Activated T-helper 1 cell treated with anti-CD3 and anti-CD28 coated beads, Interleukin-2, amount 50 U/mL, for 16 hours (primary cell): ENCODE measurements at regions not wholly inside any gene's neighbourhood (a gene's known extent, or its start where the extent isn't known, plus 50 kb on each side); places are given as distances from the start of the nearest gene placed in this dataset.

Experiments
- DNase-seq, 2 donors: peaks; one replicate each; pipeline ENCODE4 v3.0.0-alpha.2; 2020; ENCODE audit warnings: low read depth in 1 of 2, low spot score in 1 of 2

- no peak for DNase-seq
Measured at GRCh38 chr18:61729322-61729721, 163.5 kb downstream of the RNF152 start.

DNA sequence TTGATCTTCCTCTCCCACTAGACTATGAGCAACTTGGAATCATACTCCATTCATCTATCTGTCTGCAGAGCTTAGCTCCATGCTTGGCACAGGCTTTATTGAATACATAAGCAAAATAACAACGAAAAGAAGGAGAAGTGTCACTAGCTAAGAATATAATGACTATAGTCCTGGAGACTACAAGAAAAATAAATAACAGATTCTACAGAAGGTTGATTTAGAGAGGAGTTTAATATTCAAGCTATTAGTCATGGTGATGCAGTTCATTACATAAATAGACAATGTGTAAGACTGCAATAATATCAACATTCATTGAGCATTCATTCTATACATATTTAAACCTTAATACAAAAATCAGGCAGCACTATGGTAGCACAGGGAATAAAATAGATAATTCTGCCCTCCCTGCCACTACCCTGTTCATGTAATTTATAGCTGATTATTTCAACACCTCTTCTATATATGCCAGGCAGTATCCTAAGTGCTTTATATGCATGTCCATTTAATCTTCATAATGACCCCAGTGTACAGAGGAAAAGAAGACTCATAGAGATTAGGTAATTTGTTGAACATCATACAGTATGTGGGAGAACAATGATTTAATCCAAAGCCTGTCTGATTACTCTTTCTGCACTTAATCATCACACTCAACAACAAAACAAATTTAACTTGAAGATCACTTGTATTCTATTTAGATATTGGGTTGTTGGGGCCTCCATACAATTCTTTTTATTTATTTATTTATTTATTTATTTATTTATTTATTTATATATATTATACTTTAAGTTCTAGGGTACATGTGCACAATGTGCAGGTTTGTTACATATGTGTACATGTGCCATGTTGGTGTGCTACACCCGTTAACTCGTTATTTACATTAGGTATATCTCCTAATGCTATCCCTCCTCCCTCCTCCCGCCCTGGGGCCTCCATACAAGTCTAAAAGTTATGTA lies 165.3 kb downstream of the RNF152 start:
- no peak for DNase-seq

GRCh38 chr18:61724532-61724931 lies 168.3 kb downstream of the RNF152 start:
- no peak for DNase-seq

DNA sequence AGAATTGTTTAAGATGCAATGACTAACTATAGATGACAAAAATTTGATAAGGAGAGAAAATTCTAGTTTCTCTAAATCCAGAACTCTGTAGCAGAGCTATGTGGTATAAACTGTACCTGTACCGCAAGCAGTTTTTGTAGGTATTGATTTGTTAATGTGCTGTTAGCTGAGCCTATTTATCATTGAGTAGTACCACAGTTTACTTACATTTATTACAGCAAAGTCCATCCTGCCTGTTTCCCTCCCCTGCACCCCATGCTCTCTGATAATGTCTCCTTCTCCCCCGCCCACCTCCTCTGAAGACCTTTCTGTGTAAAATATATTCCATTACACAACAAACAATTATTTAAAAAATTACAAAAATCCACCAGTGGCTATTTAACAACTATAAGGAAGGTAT lies 170.6 kb downstream of the RNF152 start:
- no peak for DNase-seq

DNA sequence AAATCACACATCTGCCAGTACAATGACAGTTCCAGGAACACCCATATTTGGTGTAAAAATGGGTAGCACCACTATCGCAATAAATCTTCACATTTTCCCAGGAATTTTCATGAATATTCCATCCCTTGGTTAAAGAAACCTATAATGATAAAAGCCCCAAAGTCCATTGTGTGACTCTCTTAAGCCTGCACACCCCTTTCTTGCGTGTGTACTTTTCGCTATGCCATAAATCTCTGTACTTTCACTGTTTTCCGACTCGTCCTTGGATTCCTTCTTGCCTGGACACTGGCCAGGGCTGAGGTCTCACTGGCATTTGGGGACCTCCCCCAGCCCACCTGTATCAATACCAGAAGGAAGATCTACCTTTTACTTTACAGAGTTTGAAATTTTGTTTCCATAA lies 172.3 kb downstream of the RNF152 start:
- no peak for DNase-seq

GRCh38 chr18:61719671-61720070 lies 173.1 kb downstream of the RNF152 start:
- no peak for DNase-seq

GRCh38 chr18:61718944-61719343 lies 173.9 kb downstream of the RNF152 start:
- DNase-seq = no peak

DNA sequence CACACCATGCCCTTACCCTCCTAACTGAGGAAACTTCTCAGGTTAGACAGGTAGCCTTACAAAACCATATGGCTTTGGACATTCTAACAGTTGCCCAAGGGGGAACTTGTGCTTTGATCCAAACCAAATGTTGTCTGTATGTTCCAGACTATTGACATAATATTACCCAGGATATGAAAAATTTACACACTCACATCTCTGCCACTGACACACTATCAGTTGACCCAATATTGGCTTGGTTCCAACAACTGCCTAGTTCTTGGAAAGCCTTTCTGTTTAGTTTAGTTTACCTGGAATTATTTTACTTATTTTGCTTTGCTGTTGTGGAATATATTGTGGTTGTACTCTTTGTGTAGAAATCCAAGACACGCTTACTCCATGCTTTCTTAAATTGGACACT lies 178.4 kb downstream of the RNF152 start:
- no peak for DNase-seq

DNA sequence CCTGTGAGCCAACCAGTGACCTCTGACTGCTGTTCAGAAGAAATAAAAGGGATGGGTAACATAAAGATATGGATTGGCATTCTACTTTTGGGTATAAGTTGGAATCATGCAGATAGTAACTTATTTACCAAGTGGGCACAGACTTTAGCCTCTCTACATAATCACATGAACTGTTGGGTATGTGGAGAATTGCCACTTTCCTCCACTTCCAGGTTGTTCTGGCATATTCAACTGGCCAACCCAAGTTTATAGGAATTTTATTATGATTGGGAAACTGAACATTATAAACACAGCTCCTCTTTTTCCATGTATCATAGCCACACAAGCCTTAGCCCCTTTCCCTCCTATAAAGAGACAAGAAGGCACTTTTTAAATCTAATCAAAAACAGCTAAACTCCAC lies 179.3 kb downstream of the RNF152 start:
- DNase-seq = no peak

GRCh38 chr18:61710082-61710620 lies 182.7 kb downstream of the RNF152 start:
- DNase-seq = no peak

GRCh38 chr18:61706276-61706915 lies 186.4 kb downstream of the RNF152 start:
- DNase-seq = no peak

DNA sequence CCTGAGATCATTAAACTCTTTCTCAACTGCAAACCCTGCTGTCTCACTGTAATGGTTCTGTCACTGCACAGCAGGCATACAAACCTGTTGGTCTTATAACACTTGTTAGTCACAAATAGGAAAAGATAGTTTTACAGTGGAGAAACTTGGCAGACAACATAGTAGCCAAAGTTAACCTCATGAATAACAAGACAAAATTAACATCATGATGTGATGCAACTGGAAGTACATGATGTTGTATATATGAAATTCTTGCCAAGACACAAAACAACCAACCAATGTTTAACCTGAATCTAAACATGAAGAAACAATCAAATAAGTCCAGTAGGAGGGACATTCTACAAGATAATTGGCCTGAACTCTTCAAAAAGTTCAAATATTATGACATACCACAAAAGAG lies 189.3 kb downstream of the RNF152 start:
- no peak for DNase-seq

DNA sequence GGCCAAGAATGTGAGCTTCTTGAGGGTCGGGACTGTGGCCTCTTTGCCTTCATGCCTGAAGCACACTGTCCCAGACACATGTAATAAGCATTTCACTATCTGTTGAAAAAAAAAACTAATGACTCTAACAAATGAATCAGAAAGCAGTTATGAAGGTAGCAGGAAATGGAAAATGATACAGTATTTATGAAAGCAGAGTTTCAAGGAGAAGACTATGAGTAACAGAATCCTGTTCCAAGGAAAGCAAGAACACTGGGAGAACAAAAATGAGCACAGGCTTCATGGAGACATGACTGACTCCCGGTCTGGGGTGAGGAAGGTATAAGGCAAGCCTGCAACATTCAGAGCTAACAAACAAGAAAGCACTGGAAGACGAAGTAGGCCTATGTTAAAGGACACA lies 190.8 kb downstream of the RNF152 start:
- DNase-seq = no peak

DNA sequence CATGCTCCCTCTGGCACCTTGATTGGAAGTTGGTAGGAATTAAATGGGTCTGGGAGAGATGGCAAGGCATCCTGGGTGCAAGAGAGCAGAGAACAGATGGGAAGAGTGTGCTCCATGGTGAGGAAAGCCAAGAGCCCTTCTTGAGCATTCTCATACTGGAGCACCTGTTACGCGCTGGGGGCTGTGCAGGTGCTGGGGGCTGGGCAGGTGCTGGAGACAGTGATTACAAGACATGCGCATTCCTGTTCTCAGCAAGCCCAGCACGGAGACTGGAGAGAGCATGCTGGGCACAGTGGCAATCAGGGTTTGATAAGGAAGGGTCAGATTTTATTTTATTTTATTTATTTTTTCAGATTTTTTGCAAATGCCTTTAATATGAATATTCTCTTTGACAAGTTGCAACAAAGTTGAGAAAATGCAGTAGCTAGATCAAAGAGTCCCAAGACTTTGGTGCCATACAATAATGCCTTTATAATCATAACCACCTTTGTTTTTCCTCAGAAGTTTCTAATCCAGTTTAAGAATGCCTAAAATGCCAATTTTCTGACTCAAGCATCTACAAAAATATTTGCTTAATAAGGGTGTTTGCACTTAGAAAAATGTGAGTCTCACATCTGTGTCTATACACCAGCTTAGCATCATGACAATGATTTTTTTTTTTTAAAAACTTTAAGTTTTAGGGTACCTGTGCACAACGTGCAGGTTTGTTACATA lies 193.3 kb downstream of the RNF152 start:
- no peak for DNase-seq

DNA sequence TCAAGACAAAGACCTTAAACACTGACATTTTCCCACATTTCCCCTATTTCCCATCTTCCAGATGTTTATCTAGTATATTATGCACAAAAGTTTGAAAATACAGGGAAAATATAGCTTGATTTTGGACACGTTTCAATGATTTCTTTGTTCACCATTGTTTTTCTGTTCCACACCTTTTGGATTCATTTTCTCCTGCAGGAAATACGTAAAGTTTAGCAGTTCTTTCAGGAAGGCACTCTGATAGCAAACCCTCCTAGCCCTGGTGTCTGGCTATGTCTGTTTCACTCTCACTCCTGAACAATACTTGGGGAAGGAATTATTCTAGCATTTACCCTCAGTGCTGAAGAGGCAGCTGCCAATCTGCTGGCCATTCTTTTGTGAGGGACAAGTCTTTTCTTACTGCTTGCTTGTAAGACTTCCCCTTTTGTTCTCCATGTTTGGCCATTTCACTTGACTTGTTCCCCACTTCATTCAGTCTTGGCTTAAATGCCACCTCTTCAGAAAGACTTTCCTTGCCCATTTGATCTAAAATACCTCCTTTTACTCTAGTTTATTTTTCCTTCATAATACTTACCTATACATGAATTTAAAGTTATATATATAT lies 195.4 kb downstream of the RNF152 start:
- DNase-seq = no peak

- DNase-seq = no peak
Measured at GRCh38 chr18:61694236-61694635, 198.6 kb downstream of the RNF152 start.

- no peak for DNase-seq
Measured at GRCh38 chr18:61690418-61691138, 202.2 kb downstream of the RNF152 start.

GRCh38 chr18:61687317-61687716 lies 205.5 kb downstream of the RNF152 start:
- DNase-seq = no peak

DNA sequence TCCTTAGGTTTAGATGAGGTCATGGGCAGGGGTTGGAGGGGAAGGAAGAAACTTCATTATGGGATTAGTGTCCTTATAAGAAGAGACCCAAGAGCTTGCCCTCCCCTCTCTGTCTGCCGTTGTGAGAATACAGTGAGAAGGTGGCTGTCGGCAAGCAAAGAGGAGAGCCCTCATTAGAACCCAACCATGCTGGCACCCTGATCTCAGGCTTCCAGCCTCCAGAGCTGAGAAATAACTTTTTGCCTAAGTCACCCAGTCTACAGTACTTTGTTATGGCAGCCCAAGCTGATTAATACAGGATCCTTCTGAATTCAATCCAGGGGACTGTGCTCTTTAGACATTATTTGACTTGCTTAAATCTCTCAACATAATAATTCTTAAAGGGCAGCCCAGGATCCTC lies 209.0 kb downstream of the RNF152 start:
- no peak for DNase-seq

DNA sequence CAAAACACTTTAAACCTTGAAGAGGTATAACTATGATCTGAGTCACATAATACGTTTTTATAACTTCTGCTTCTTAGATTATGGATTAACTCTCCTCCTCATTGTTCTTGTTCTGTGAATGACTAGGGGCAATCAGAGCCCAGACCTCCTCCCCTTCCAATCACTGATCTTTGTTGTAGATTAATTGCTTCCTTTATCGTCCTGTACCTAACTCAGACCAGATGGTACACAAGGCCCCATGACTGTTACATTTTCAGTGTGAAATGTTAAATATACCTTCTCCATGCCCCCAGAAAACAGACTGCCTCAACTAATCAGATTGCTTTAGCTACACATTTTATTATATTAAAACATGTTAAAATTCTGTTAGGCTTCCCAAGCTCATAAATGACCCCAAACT lies 211.7 kb downstream of the RNF152 start:
- DNase-seq = no peak

- DNase-seq = no peak
Measured at GRCh38 chr18:61679836-61680235, 213.0 kb downstream of the RNF152 start.
